ENCODE measurements at regions not wholly inside any gene's neighbourhood (a gene's known extent, or its start where the extent isn't known, plus 50 kb on each side); places are given as distances from the start of the nearest gene placed in this dataset.
A peak's percentile ranks its signal among the peaks of the same experiment; 100 is the strongest.

- TF ChIP-seq ZNF404 (tag by site-specific recombination; IDR thresholded peaks at IDR 0.05) (no peak), ZNF692 (tag by site-specific recombination; IDR thresholded peaks at IDR 0.05) (peak; percentile 96), ZNF580 (tag by site-specific recombination; IDR thresholded peaks at IDR 0.05) (peak; percentile 90), ZSCAN23 (tag by site-specific recombination; IDR thresholded peaks at IDR 0.05) (peak; percentile 97), ZBTB20 (tag by site-specific recombination; IDR thresholded peaks at IDR 0.05) (peak; percentile 21; the same call in 1 of the 2 replicates), AEBP2 (tag by site-specific recombination; IDR thresholded peaks at IDR 0.05; ENCODE audit: borderline replicate concordance) (no peak), ZNF571 (tag by site-specific recombination; IDR thresholded peaks at IDR 0.05) (no peak), REPIN1 (tag by site-specific recombination; IDR thresholded peaks at IDR 0.05; ENCODE audit: low read depth) (peak; percentile 57; the same call in 1 of the 2 replicates), ZNF747 (tag by site-specific recombination; IDR thresholded peaks at IDR 0.05) (no peak), ZNF350 (tag by site-specific recombination; IDR thresholded peaks at IDR 0.05) (no peak), ZNF324 (tag by site-specific recombination; IDR thresholded peaks at IDR 0.05) (peak; percentile 39; the same call in 1 of the 2 replicates), ZNF530 (tag by site-specific recombination; IDR thresholded peaks at IDR 0.05; ENCODE audit: low read depth) (no peak), BCL6B (tag by site-specific recombination; IDR thresholded peaks at IDR 0.05) (peak; percentile 62; the same call in 1 of the 2 replicates), ZNF416 (tag by site-specific recombination; IDR thresholded peaks at IDR 0.05) (no peak), PRDM6 (tag by site-specific recombination; IDR thresholded peaks at IDR 0.05) (peak; percentile 100), REST (tag by site-specific recombination; IDR thresholded peaks at IDR 0.05) (peak; percentile 68; the same call in 1 of the 2 replicates), ZNF830 (tag by site-specific recombination; IDR thresholded peaks at IDR 0.05; ENCODE audit: low read depth) (no peak), SETDB1 (IDR thresholded peaks at IDR 0.05; ENCODE audit: insufficient read length, low read length) (no peak), ATF2 (tag by site-specific recombination; IDR thresholded peaks at IDR 0.05; ENCODE audit: low read depth) (peak; percentile 86), ZNF600 (tag by site-specific recombination; IDR thresholded peaks at IDR 0.05) (peak; percentile 99), ZNF335 (tag by site-specific recombination; conservative IDR thresholded peaks at IDR 0.05) (peak; percentile 89), ZFP3 (tag by site-specific recombination; IDR thresholded peaks at IDR 0.05; ENCODE audit: low read depth) (0 out of 2 replicates have a peak, but pooled peaks have one; percentile 35), PRDM1 (tag by site-specific recombination; IDR thresholded peaks at IDR 0.05) (peak; percentile 86), HOXC10 (CRISPR knock-in tag; IDR thresholded peaks at IDR 0.05) (no peak), ZNF37A (tag by site-specific recombination; IDR thresholded peaks at IDR 0.05) (no peak), ZXDB (tag by site-specific recombination; IDR thresholded peaks at IDR 0.05) (peak; percentile 98), ZNF76 (tag by site-specific recombination; IDR thresholded peaks at IDR 0.05; ENCODE audit: borderline replicate concordance, low read depth) (peak; percentile 73), ZNF433 (tag by site-specific recombination; IDR thresholded peaks at IDR 0.05; ENCODE audit: low read depth) (no peak)
Observed at GRCh38 chr5:124661317-124662141, 84.9 kb downstream of the ZNF608 start (continued).

All from HEK293 (cell line).